ENCODE measurements at regions not wholly inside any gene's neighbourhood (a gene's known extent, or its start where the extent isn't known, plus 50 kb on each side); places are given as distances from the start of the nearest gene placed in this dataset.

GRCh38 chr13:86922936-86923335 is 748.2 kb upstream of the SLITRK5 start:
- TF ChIP-seq POLR2A (IDR thresholded peaks at IDR 0.05; ENCODE audit: low read length) (no peak), GATA1 (IDR thresholded peaks at IDR 0.05; ENCODE audit: low read depth, low read length) (no peak)

Measured in erythroblast (primary cell).